MM.1S (cell line): ENCODE measurements at regions not wholly inside any gene's neighbourhood (a gene's known extent, or its start where the extent isn't known, plus 50 kb on each side); places are given as distances from the start of the nearest gene placed in this dataset.
"Not testable (repeated sequence)": the region's sequence is repeated elsewhere in the genome, so short reads cannot be mapped to it uniquely, and the experiment has no call there.

ENCODE experiments used
- DNase-seq: peaks from one replicate; pipeline ENCODE4 v3.0.0-alpha.2; 2015
- H2AFZ ChIP-seq: fragments of 300-600 bp; sonication (generic); 2 replicates; pipeline ENCODE4 v1.6.0; 2016; ENCODE audit warnings: antibody characterized with exemption, low read length
- H3F3A ChIP-seq: fragments of 300-600 bp; sonication (generic); 2 replicates; pipeline ENCODE4 v1.6.1; 2016; ENCODE audit warnings: mild to moderate bottlenecking, antibody characterized with exemption, low read length, moderate library complexity, mixed read lengths; ENCODE audit not compliant: insufficient read depth
- H3K27ac ChIP-seq: fragments of 300-600 bp; sonication (generic); 2 replicates; pipeline ENCODE4 v1.5.1; 2016; ENCODE audit warnings: mild to moderate bottlenecking, low read length
- H3K27me3 ChIP-seq: fragments of 300-600 bp; sonication (generic); replicated peaks from 2 replicates; pipeline ENCODE4 v1.6.0; 2016; ENCODE audit warnings: low read length; ENCODE audit not compliant: insufficient read depth
- H3K36me3 ChIP-seq: fragments of 300-600 bp; sonication (generic); replicated peaks from 2 replicates; pipeline ENCODE4 v1.6.1; 2016; ENCODE audit warnings: mild to moderate bottlenecking, low read length, mixed read lengths; ENCODE audit not compliant: insufficient read depth
- H3K4me1 ChIP-seq: fragments of 300-600 bp; sonication (generic); 2 replicates; pipeline ENCODE4 v1.6.1; 2016; ENCODE audit warnings: low read length, mixed read lengths
- H3K4me2 ChIP-seq: fragments of 300-600 bp; sonication (generic); 2 replicates; pipeline ENCODE4 v1.6.0; 2016; ENCODE audit warnings: low read depth, low read length
- H3K4me3 ChIP-seq: fragments of 300-600 bp; sonication (generic); 2 replicates; pipeline ENCODE4 v1.5.1; 2016; ENCODE audit warnings: low read length, mixed read lengths
- H3K79me2 ChIP-seq: fragments of 300-600 bp; sonication (generic); 2 replicates; pipeline ENCODE4 v1.6.1; 2016; ENCODE audit warnings: mixed run types, low read length, mixed read lengths
- H3K9ac ChIP-seq: fragments of 300-600 bp; sonication (generic); 2 replicates; pipeline ENCODE4 v1.6.1; 2016; ENCODE audit warnings: low read length, mixed read lengths
- H3K9me2 ChIP-seq: fragments of 300-600 bp; sonication (generic); replicated peaks from 2 replicates; pipeline ENCODE4 v1.6.1; 2016; ENCODE audit warnings: mild to moderate bottlenecking, low read length, mixed read lengths; ENCODE audit not compliant: insufficient read depth
- H3K9me3 ChIP-seq: fragments of 300-600 bp; sonication (generic); replicated peaks from 2 replicates; pipeline ENCODE4 v1.6.1; 2016; ENCODE audit warnings: mild to moderate bottlenecking, low read length, mixed read lengths; ENCODE audit not compliant: insufficient read depth
- H4K20me1 ChIP-seq: fragments of 300-600 bp; sonication (generic); 2 replicates; pipeline ENCODE4 v1.6.1; 2016; ENCODE audit warnings: mild to moderate bottlenecking, low read length, moderate library complexity, mixed read lengths; ENCODE audit not compliant: insufficient read depth
- CTCF ChIP-seq: fragments of 300-600 bp; sonication (generic); IDR thresholded peaks from 2 replicates; pipeline ENCODE4 v1.5.1; 2016; ENCODE audit warnings: antibody characterized with exemption, low read length, mixed read lengths
- EZH2 ChIP-seq: fragments of 300-600 bp; sonication (generic); optimal IDR thresholded peaks from 2 replicates; pipeline ENCODE3; 2017; ENCODE audit warnings: low read depth, mild to moderate bottlenecking, antibody characterized with exemption, low read length, mixed read lengths
- EZH2phosphoT487 ChIP-seq: fragments of 300-600 bp; sonication (generic); IDR thresholded peaks from 2 replicates; pipeline ENCODE4 v1.6.1; 2018; ENCODE audit warnings: antibody characterized with exemption, low read length

- no peaks in the 10 kb centered on the region for H3K79me2 ChIP-seq
- DNase-seq, result peak; percentile 30
- no peaks in the 10 kb centered on the region for H3F3A ChIP-seq
- H2AFZ ChIP-seq, result no peak overlapping the region
- H3K4me3 ChIP-seq, result no peak overlapping the region
- no peaks in the 10 kb centered on the region for H3K36me3 ChIP-seq
- no peak overlapping the region for H3K4me2 ChIP-seq
- H3K4me1 ChIP-seq, result peaks cover 3% of the 10 kb centered on the region; the same call in 1 of the 2 replicates
- no peaks in the 10 kb centered on the region for H3K9me3 ChIP-seq
- no peaks in the 10 kb centered on the region for H4K20me1 ChIP-seq
- no peak overlapping the region for H3K27ac ChIP-seq
- TF ChIP-seq EZH2 (no peak), CTCF (peak; percentile 38)
- no peaks in the 10 kb centered on the region for H3K27me3 ChIP-seq
- no peak overlapping the region for H3K9ac ChIP-seq
- H3K9me2 ChIP-seq, result no peaks in the 10 kb centered on the region
Measured at GRCh38 chr10:52368725-52369124, 54.6 kb downstream of the DKK1 start.

GRCh38 chr10:52374207-52374606 lies 60.1 kb downstream of the DKK1 start:
- H3K9ac ChIP-seq, H3K9me3 ChIP-seq, H3K79me2 ChIP-seq, H4K20me1 ChIP-seq, H3K9me2 ChIP-seq, DNase-seq, H3K4me3 ChIP-seq, H3K27me3 ChIP-seq, H3F3A ChIP-seq, H2AFZ ChIP-seq, H3K36me3 ChIP-seq, H3K4me2 ChIP-seq, H3K4me1 ChIP-seq, H3K27ac ChIP-seq: not testable (repeated sequence)

DNA sequence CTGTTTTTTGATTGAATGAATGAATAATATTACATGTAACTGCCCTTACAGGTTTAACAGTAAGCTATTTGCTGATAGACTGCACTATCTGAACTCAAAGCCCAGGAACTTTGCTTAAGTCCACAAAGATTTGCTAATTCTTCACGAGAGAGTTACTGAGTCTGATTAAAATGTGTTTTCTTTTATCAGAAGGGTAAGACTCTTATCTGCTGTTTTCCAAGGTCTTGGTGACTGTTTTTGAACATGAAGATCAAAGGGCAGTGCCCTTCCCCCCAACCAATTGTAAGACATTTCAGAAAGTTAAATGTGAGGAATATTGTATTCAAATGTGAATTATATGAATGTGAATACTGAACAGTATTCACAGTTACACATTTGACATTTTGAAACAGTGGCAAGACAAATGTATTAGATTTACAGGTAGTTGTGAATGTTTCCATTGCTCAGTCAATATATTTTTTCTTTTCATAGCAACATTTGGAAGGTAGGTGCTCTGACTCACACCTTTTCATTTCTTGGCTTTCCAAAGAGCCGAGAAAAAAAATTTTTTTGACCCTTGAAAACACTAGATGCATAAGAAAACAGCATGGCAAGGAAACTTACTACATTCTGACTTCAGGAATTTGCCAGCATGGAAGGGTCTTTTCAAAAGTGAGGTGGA lies 62.7 kb downstream of the DKK1 start:
- no peaks in the 10 kb centered on the region for H3K4me1 ChIP-seq
- no peak overlapping the region for H2AFZ ChIP-seq
- H3K4me2 ChIP-seq, result no peak overlapping the region
- no peak overlapping the region for H3K4me3 ChIP-seq
- H3K27me3 ChIP-seq, result no peaks in the 10 kb centered on the region
- no peaks in the 10 kb centered on the region for H3K79me2 ChIP-seq
- no peaks in the 10 kb centered on the region for H3F3A ChIP-seq
- H3K9me3 ChIP-seq, result no peaks in the 10 kb centered on the region
- no peaks in the 10 kb centered on the region for H3K36me3 ChIP-seq
- no peak overlapping the region for H3K27ac ChIP-seq
- no peaks in the 10 kb centered on the region for H3K9me2 ChIP-seq
- H4K20me1 ChIP-seq, result no peaks in the 10 kb centered on the region
- no peak for DNase-seq
- TF ChIP-seq EZH2, result no peak
- TF ChIP-seq CTCF, result no peak
- no peak for TF ChIP-seq EZH2phosphoT487
- H3K9ac ChIP-seq, result no peak overlapping the region

DNA sequence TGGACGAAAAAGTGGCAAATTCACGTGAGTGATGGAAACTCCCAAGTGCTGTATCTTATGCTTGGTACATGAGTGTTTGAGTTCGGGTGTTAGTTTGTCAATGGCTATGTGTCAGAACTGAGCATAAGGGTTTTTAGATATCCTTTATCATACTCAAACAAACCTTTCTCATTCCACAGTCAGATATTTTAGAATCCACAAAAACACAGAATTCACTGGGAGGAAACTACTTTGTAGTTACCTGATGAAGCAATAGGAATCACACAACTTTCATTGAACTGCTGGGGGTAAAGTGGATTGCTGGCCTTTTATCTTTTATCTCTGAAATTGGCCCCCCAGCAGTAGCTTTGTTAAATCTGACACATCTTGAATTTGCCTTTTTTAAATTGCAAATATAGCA lies 64.0 kb downstream of the DKK1 start:
- H3K27ac ChIP-seq, result no peak overlapping the region
- no peaks in the 10 kb centered on the region for H3K36me3 ChIP-seq
- no peak for TF ChIP-seq EZH2phosphoT487
- H4K20me1 ChIP-seq, result no peaks in the 10 kb centered on the region
- no peak overlapping the region for H2AFZ ChIP-seq
- H3K4me1 ChIP-seq, result no peaks in the 10 kb centered on the region
- H3F3A ChIP-seq, result no peaks in the 10 kb centered on the region
- H3K4me2 ChIP-seq, result no peak overlapping the region
- no peaks in the 10 kb centered on the region for H3K9me3 ChIP-seq
- H3K9ac ChIP-seq, result no peak overlapping the region
- H3K9me2 ChIP-seq, result no peaks in the 10 kb centered on the region
- H3K4me3 ChIP-seq, result no peak overlapping the region
- H3K27me3 ChIP-seq, result no peaks in the 10 kb centered on the region
- DNase-seq, result no peak
- H3K79me2 ChIP-seq, result no peaks in the 10 kb centered on the region
